ENCODE measurements at regions not wholly inside any gene's neighbourhood (a gene's known extent, or its start where the extent isn't known, plus 50 kb on each side); places are given as distances from the start of the nearest gene placed in this dataset.

- H2AFZ ChIP-seq (ENCODE audit: low read depth): no peak overlapping the region
- H3K4me2 ChIP-seq: no peak overlapping the region
- H3K79me2 ChIP-seq (ENCODE audit: insufficient read depth, low read depth): no peaks in the 10 kb centered on the region
- no peaks in the 10 kb centered on the region for H3K36me3 ChIP-seq (ENCODE audit: insufficient read depth)
- H3K27me3 ChIP-seq (ENCODE audit: insufficient read depth, low read depth): no peaks in the 10 kb centered on the region
- H3K27ac ChIP-seq: no peak overlapping the region
- TF ChIP-seq CTCF (conservative IDR thresholded peaks at IDR 0.05; ENCODE audit: low read depth, low read length): no peak
- H3K4me3 ChIP-seq (IDR thresholded peaks at IDR 0.05; ENCODE audit: insufficient read depth, low read depth, low read length): no peak overlapping the region
- no peaks in the 10 kb centered on the region for H3K4me1 ChIP-seq (ENCODE audit: low read depth, poor library complexity, severe bottlenecking)
- no peaks in the 10 kb centered on the region for H4K20me1 ChIP-seq (ENCODE audit: insufficient read depth)
- no peak overlapping the region for H3K9ac ChIP-seq
These were observed 78.7 kb upstream of the PTPN3 start for GRCh38 chr9:109576762-109577161.

- no peaks in the 10 kb centered on the region for H3K4me1 ChIP-seq (ENCODE audit: low read depth, poor library complexity, severe bottlenecking)
- TF ChIP-seq CTCF (conservative IDR thresholded peaks at IDR 0.05; ENCODE audit: low read depth, low read length): no peak
- H3K36me3 ChIP-seq (ENCODE audit: insufficient read depth): no peaks in the 10 kb centered on the region
- H3K27ac ChIP-seq: no peak overlapping the region
- no peak overlapping the region for H2AFZ ChIP-seq (ENCODE audit: low read depth)
- no peak overlapping the region for H3K9ac ChIP-seq
- H3K79me2 ChIP-seq (ENCODE audit: insufficient read depth, low read depth): no peaks in the 10 kb centered on the region
- H4K20me1 ChIP-seq (ENCODE audit: insufficient read depth): no peaks in the 10 kb centered on the region
- H3K4me2 ChIP-seq: no peak overlapping the region
- H3K27me3 ChIP-seq (ENCODE audit: insufficient read depth, low read depth): no peaks in the 10 kb centered on the region
- H3K4me3 ChIP-seq (IDR thresholded peaks at IDR 0.05; ENCODE audit: insufficient read depth, low read depth, low read length): no peak overlapping the region
These were observed 81.3 kb upstream of the PTPN3 start for GRCh38 chr9:109579191-109579948.

DNA sequence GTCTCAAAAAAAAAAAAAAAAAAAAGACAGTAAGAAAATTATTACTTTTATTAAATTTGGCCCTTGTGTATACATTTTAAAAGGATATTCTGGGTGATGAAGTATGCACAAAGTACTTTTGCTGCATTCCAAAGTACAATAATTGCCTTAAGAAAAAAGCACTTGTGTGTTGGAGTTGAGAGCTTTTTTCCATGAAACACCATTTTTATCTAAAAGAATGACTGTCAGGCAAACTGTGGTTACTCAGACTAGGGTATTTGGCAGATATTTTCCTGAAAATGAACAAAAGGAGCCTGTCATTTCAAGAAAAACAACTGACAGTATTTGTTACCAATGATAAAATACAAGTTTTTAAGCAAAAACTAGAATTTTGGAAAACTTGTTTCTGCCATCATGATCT is 84.3 kb upstream of the PTPN3 start:
- Histone ChIP-seq H2AFZ (ENCODE audit: low read depth) (no peak overlapping the region), H4K20me1 (ENCODE audit: insufficient read depth) (no peaks in the 10 kb centered on the region), H3K4me2 (no peak overlapping the region), H3K27ac (no peak overlapping the region), H3K4me1 (ENCODE audit: low read depth, poor library complexity, severe bottlenecking) (no peaks in the 10 kb centered on the region), H3K27me3 (ENCODE audit: insufficient read depth, low read depth) (no peaks in the 10 kb centered on the region), H3K79me2 (ENCODE audit: insufficient read depth, low read depth) (no peaks in the 10 kb centered on the region), H3K9ac (no peak overlapping the region), H3K4me3 (IDR thresholded peaks at IDR 0.05; ENCODE audit: insufficient read depth, low read depth, low read length) (no peak overlapping the region), H3K36me3 (ENCODE audit: insufficient read depth) (no peaks in the 10 kb centered on the region)
- TF ChIP-seq CTCF (conservative IDR thresholded peaks at IDR 0.05; ENCODE audit: low read depth, low read length): no peak

DNA sequence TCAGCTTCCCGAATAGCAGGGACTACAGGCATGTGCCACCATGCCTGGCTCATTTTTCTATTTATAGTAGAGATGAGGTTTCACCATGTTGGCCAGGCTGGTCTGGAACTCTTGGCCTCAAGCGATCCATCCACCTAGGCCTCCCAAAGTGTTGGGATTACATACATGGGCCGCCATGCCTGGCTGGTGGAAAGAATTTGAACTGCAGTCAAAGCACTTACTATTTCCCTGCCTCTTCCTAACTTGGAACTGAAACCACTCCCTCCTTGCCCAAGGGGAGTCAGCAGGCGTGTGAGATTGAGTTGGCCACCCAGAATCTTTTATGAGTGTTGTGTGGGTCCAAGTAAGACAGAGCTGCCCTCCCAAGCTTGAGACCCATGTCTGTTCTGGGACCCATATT is 86.1 kb upstream of the PTPN3 start:
- Histone ChIP-seq H3K4me3 (IDR thresholded peaks at IDR 0.05; ENCODE audit: insufficient read depth, low read depth, low read length) (no peak overlapping the region), H3K4me1 (ENCODE audit: low read depth, poor library complexity, severe bottlenecking) (no peaks in the 10 kb centered on the region), H4K20me1 (ENCODE audit: insufficient read depth) (no peaks in the 10 kb centered on the region), H3K36me3 (ENCODE audit: insufficient read depth) (no peaks in the 10 kb centered on the region), H3K27ac (no peak overlapping the region), H2AFZ (ENCODE audit: low read depth) (no peak overlapping the region), H3K9ac (no peak overlapping the region), H3K4me2 (no peak overlapping the region), H3K79me2 (ENCODE audit: insufficient read depth, low read depth) (no peaks in the 10 kb centered on the region), H3K27me3 (ENCODE audit: insufficient read depth, low read depth) (no peaks in the 10 kb centered on the region)
- TF ChIP-seq CTCF (conservative IDR thresholded peaks at IDR 0.05; ENCODE audit: low read depth, low read length): no peak
